WTC11 (cell line): ENCODE measurements at regions not wholly inside any gene's neighbourhood (a gene's known extent, or its start where the extent isn't known, plus 50 kb on each side); places are given as distances from the start of the nearest gene placed in this dataset.

Experiments used
- ATAC-seq: fragments of 200-7000 bp; cut with Tn5 transposase; 2 replicates; pipeline ENCODE4 v1.10.0; 2021; ENCODE audit warnings: mild to moderate bottlenecking, moderate library complexity
- CTCF ChIA-PET: fragments of 300-600 bp; sonication (Branson Sonifier 250); formaldehyde crosslinking; loops from one replicate; lab custom pipeline; 2021; ENCODE audit warnings: antibody characterized with exemption; lab: Charles Lee
- POLR2A ChIA-PET: fragments of 350-600 bp; sonication (Branson Sonifier 250); formaldehyde crosslinking; loops from one replicate; lab custom pipeline; 2021; ENCODE audit warnings: antibody characterized with exemption; lab: Charles Lee
- DNase-seq: peaks from one replicate; pipeline ENCODE4 v3.0.0; 2021; ENCODE audit warnings: low spot score
- H3K27ac Mint-ChIP-seq: 2 replicates; pipeline ENCODE4 v1.8.0; 2021; ENCODE audit warnings: mixed read lengths
- H3K27me3 Mint-ChIP-seq: 2 replicates; pipeline ENCODE4 v1.8.0; 2021; ENCODE audit warnings: low read depth, mild to moderate bottlenecking, moderate library complexity, mixed read lengths
- H3K36me3 Mint-ChIP-seq: 2 replicates; pipeline ENCODE4 v1.8.0; 2021; ENCODE audit warnings: mixed read lengths
- H3K4me1 Mint-ChIP-seq: 2 replicates; pipeline ENCODE4 v1.8.0; 2022; ENCODE audit warnings: mixed read lengths
- H3K4me3 Mint-ChIP-seq: 2 replicates; pipeline ENCODE4 v1.8.0; 2021; ENCODE audit warnings: mild to moderate bottlenecking, moderate library complexity, mixed read lengths
- H3K9me3 Mint-ChIP-seq: 2 replicates; pipeline ENCODE4 v1.8.0; 2021; ENCODE audit warnings: mixed read lengths
- ARID4B ChIP-seq: sonication (generic); formaldehyde crosslinking; IDR thresholded peaks from 2 replicates; pipeline ENCODE4 v1.8.0; 2023; ENCODE audit warnings: missing genetic modification reagents, mild to moderate bottlenecking, borderline replicate concordance
- CBFB ChIP-seq: sonication (generic); formaldehyde crosslinking; IDR thresholded peaks from 2 replicates; pipeline ENCODE4 v1.8.1; 2022; ENCODE audit warnings: mild to moderate bottlenecking, low read depth, missing genetic modification reagents
- E2F4 ChIP-seq: sonication (generic); formaldehyde crosslinking; IDR thresholded peaks from 2 replicates; pipeline ENCODE4 v1.8.1; 2022; ENCODE audit warnings: low read depth, mild to moderate bottlenecking, moderate library complexity, missing genetic modification reagents, borderline replicate concordance
- ETV6 ChIP-seq: sonication (generic); formaldehyde crosslinking; IDR thresholded peaks from 2 replicates; pipeline ENCODE4 v1.8.1; 2022; ENCODE audit warnings: mild to moderate bottlenecking, missing genetic modification reagents
- FOXP1 ChIP-seq: sonication (generic); formaldehyde crosslinking; IDR thresholded peaks from 2 replicates; pipeline ENCODE4 v1.8.0; 2022; ENCODE audit warnings: missing genetic modification reagents, mild to moderate bottlenecking, moderate library complexity, borderline replicate concordance
- GABPB1 ChIP-seq: sonication (generic); formaldehyde crosslinking; IDR thresholded peaks from 2 replicates; pipeline ENCODE4 v1.8.1; 2023; ENCODE audit warnings: mild to moderate bottlenecking, missing genetic modification reagents
- GRHL2 ChIP-seq: fragments of 250-450 bp; sonication (Bioruptor Pico); IDR thresholded peaks from 2 replicates; pipeline ENCODE4 v1.8.0; 2022; ENCODE audit warnings: mild to moderate bottlenecking, moderate library complexity; ENCODE audit not compliant: insufficient replicate concordance, severe bottlenecking
- HMGA2 ChIP-seq: fragments of 250-450 bp; sonication (Bioruptor Pico); IDR thresholded peaks from 2 replicates; pipeline ENCODE4 v1.4.0; 2021; ENCODE audit warnings: mild to moderate bottlenecking, moderate library complexity
- MXD4 ChIP-seq: fragments of 250-450 bp; sonication (Bioruptor Pico); IDR thresholded peaks from 2 replicates; pipeline ENCODE4 v1.8.0; 2021; ENCODE audit warnings: mild to moderate bottlenecking, moderate library complexity, borderline replicate concordance
- MYBL2 ChIP-seq: sonication (generic); formaldehyde crosslinking; IDR thresholded peaks from 2 replicates; pipeline ENCODE4 v1.8.1; 2023; ENCODE audit warnings: mild to moderate bottlenecking, moderate library complexity, missing genetic modification reagents
- NR2C2 ChIP-seq: sonication (generic); formaldehyde crosslinking; IDR thresholded peaks from 2 replicates; pipeline ENCODE4 v1.8.0; 2022; ENCODE audit warnings: mild to moderate bottlenecking, missing genetic modification reagents
- SMAD4 ChIP-seq: sonication (generic); formaldehyde crosslinking; IDR thresholded peaks from 2 replicates; pipeline ENCODE4 v1.8.0; 2022; ENCODE audit warnings: mild to moderate bottlenecking, missing genetic modification reagents
- STAT6 ChIP-seq: sonication (generic); formaldehyde crosslinking; conservative IDR thresholded peaks from 2 replicates; pipeline ENCODE4 v1.8.1; 2023; ENCODE audit warnings: mild to moderate bottlenecking, low read depth, missing genetic modification reagents, moderate library complexity
- TP53 ChIP-seq: sonication (generic); formaldehyde crosslinking; IDR thresholded peaks from 2 replicates; pipeline ENCODE4 v1.8.1; 2023; ENCODE audit warnings: mild to moderate bottlenecking, missing genetic modification reagents
- TF ChIP-seq, protein P1 (sequence below): sonication (generic); formaldehyde crosslinking; IDR thresholded peaks from 2 replicates; pipeline ENCODE4 v1.8.1; 2022; ENCODE audit warnings: missing genetic modification reagents, borderline replicate concordance
- TF ChIP-seq, protein P2 (sequence below): sonication (generic); formaldehyde crosslinking; IDR thresholded peaks from 2 replicates; pipeline ENCODE4 v1.8.0; 2022; ENCODE audit warnings: mild to moderate bottlenecking, missing genetic modification reagents
- TF ChIP-seq, protein P3 (sequence below): sonication (generic); formaldehyde crosslinking; IDR thresholded peaks from 2 replicates; pipeline ENCODE4 v1.8.1; 2023; ENCODE audit warnings: mild to moderate bottlenecking, missing genetic modification reagents
- TF ChIP-seq, protein P4 (sequence below): fragments of 250-450 bp; sonication (Bioruptor Pico); IDR thresholded peaks from 2 replicates; pipeline ENCODE4 v1.9.0; 2021; ENCODE audit warnings: moderate library complexity, mild to moderate bottlenecking, inconsistent platforms, borderline replicate concordance

DNA sequence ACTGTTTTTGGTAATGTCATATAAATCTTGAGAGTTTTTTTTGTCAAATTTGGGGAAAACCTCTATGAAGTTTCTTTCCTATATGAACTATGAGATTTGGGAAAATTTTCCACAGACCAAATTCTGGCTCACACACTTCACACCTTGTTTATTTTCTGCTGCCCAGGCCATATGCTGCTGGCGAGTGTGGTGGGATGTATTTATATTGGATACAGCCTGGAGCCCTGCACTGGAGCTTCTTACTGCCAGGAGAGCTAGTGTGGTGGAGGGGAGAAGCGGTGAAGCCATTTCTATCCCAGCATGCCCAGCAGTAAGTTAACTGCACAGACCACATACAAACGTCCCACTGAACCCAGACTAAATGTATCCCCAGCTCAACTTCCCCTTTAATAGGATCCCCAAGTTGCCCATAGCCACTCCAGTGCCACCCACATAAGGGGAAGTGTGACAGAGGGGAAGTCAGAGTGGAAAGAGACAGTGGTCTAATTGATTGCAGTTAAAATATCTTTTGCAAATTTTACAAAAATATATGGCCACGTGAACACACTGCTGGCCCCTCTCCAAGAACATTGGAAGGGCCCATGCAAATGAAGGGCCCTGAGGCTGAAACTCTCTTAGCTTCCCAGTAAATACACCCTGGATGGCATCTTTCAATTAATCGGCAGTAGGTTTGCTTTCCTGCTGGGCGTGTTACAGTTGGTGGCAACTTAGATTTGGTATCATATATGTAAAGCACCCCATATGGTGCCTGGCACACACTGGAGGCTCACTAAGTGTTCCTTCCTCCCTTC is 146.6 kb upstream of the ITGA6 start:
- H3K27me3 Mint-ChIP-seq, result peaks cover 3% of the 10 kb centered on the region; the same call in 1 of the 2 replicates
- H3K36me3 Mint-ChIP-seq, result peaks cover 14% of the 10 kb centered on the region
- peaks cover 16% of the 10 kb centered on the region for H3K9me3 Mint-ChIP-seq
- no peak overlapping the region for H3K4me3 Mint-ChIP-seq
- H3K27ac Mint-ChIP-seq, result no peak overlapping the region
- CTCF ChIA-PET, result interaction anchor here (0.9 kb wide), 1 partner anchor 181 kb away, joined by 4 read pairs; no protein-coding TSS in a partner anchor
- H3K4me1 Mint-ChIP-seq, result peaks cover 34% of the 10 kb centered on the region
- POLR2A ChIA-PET, result no interaction called here
- TF ChIP-seq TP53 (CRISPR knock-in tag) (no peak), GRHL2 (CRISPR knock-in tag) (no peak), HMGA2 (no peak), ETV6 (CRISPR knock-in tag) (no peak), GABPB1 (CRISPR knock-in tag) (no peak), SMAD4 (CRISPR knock-in tag) (no peak), STAT6 (no peak), CBFB (no peak), MYBL2 (no peak), MXD4 (CRISPR knock-in tag) (no peak), FOXP1 (CRISPR knock-in tag) (no peak), ARID4B (no peak), NR2C2 (CRISPR knock-in tag) (no peak), E2F4 (no peak)
- TF ChIP-seq, protein P1, sequence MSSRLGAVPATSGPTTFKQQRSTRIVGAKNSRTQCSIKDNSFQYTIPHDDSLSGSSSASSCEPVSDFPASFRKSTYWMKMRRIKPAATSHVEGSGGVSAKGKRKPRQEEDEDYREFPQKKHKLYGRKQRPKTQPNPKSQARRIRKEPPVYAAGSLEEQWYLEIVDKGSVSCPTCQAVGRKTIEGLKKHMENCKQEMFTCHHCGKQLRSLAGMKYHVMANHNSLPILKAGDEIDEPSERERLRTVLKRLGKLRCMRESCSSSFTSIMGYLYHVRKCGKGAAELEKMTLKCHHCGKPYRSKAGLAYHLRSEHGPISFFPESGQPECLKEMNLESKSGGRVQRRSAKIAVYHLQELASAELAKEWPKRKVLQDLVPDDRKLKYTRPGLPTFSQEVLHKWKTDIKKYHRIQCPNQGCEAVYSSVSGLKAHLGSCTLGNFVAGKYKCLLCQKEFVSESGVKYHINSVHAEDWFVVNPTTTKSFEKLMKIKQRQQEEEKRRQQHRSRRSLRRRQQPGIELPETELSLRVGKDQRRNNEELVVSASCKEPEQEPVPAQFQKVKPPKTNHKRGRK (CRISPR knock-in tag), result no peak
- TF ChIP-seq, protein P2, sequence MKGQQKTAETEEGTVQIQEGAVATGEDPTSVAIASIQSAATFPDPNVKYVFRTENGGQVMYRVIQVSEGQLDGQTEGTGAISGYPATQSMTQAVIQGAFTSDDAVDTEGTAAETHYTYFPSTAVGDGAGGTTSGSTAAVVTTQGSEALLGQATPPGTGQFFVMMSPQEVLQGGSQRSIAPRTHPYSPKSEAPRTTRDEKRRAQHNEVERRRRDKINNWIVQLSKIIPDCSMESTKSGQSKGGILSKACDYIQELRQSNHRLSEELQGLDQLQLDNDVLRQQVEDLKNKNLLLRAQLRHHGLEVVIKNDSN (CRISPR knock-in tag), result no peak
- TF ChIP-seq, protein P3, sequence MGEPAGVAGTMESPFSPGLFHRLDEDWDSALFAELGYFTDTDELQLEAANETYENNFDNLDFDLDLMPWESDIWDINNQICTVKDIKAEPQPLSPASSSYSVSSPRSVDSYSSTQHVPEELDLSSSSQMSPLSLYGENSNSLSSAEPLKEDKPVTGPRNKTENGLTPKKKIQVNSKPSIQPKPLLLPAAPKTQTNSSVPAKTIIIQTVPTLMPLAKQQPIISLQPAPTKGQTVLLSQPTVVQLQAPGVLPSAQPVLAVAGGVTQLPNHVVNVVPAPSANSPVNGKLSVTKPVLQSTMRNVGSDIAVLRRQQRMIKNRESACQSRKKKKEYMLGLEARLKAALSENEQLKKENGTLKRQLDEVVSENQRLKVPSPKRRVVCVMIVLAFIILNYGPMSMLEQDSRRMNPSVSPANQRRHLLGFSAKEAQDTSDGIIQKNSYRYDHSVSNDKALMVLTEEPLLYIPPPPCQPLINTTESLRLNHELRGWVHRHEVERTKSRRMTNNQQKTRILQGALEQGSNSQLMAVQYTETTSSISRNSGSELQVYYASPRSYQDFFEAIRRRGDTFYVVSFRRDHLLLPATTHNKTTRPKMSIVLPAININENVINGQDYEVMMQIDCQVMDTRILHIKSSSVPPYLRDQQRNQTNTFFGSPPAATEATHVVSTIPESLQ (CRISPR knock-in tag), result no peak
- TF ChIP-seq, protein P4, sequence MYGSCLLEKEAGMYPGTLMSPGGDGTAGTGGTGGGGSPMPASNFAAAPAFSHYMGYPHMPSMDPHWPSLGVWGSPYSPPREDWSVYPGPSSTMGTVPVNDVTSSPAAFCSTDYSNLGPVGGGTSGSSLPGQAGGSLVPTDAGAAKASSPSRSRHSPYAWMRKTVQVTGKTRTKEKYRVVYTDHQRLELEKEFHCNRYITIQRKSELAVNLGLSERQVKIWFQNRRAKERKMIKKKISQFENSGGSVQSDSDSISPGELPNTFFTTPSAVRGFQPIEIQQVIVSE, result no peak
- TF ChIP-seq, all 79 proteins: peak for 0
- no peak for DNase-seq
- no peak for ATAC-seq
